ENCODE measurements at regions not wholly inside any gene's neighbourhood (a gene's known extent, or its start where the extent isn't known, plus 50 kb on each side); places are given as distances from the start of the nearest gene placed in this dataset.
"Not testable (repeated sequence)": the region's sequence is repeated elsewhere in the genome, so short reads cannot be mapped to it uniquely, and the experiment has no call there.

DNA sequence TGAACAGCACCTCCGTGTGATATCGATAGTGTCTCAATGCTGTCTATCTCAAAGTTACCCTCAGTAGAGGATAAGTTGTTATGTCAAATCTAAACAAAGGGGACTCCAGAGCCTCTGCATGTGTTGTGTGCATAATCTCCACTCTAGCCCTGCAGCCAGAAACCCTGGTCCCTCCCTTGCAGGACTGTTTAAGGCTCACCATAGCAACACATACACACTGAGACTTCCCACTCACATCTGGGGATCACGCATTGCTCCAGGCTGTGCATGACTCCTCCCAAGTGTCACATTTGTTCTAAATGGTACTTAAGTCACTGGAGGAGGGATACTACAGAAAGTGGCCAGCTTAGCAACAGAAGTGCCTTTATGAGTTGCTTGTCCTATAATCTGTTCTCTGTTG is 258.6 kb upstream of the CRIM1 start:
- in situ Hi-C loops (cut with HindIII; ENCODE audit: low pct_unique_long_range_greater_than_20kb, low sequenced_read_pairs) = no loop called here
- no peak for DNase-seq (ENCODE audit: low read depth, low spot score)

DNA sequence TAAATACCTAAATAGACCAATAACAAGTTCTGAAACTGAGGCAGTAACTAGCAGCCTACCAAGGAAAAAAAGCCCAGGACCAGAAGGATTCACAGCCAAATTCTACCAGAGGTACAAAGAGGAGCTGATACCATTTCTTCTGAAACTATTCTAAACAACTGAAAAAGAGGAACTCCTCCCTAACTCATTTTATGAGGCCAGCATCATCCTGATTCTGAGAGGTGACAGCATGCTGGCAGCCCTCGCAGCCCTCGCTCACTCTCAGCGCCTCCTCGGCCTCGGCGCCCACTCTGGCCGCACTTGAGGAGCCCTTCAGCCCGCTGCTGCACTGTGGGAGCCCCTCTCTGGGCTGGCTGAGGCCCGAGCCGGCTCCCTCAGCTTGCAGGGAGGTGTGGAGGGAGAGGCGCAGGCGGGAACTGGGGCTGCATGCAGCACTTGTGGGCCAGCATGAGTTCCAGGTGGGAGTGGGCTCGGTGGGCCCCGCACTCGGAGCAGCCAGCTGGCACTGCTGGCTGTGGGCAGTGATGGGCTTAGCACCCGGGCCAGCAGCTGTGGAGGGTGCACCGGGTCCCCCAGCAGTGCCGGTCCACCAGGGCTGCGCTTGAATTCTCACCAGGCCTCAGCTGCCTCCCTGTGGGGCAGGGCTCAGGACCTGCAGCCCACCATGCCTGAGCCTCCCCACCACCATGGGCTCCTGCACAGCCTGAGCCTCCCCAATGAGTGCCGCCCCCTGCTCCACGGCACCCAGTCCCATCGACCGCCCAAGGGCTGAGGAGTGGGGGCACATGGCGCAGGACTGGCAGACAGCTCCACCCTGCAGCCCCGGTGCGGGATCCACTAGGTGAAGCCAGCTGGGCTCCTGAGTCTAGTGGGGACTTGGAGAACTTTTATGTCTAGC is 263.5 kb upstream of the CRIM1 start:
- in situ Hi-C loops (cut with HindIII; ENCODE audit: low pct_unique_long_range_greater_than_20kb, low sequenced_read_pairs); DNase-seq (ENCODE audit: low read depth, low spot score): not testable (repeated sequence)

DNA sequence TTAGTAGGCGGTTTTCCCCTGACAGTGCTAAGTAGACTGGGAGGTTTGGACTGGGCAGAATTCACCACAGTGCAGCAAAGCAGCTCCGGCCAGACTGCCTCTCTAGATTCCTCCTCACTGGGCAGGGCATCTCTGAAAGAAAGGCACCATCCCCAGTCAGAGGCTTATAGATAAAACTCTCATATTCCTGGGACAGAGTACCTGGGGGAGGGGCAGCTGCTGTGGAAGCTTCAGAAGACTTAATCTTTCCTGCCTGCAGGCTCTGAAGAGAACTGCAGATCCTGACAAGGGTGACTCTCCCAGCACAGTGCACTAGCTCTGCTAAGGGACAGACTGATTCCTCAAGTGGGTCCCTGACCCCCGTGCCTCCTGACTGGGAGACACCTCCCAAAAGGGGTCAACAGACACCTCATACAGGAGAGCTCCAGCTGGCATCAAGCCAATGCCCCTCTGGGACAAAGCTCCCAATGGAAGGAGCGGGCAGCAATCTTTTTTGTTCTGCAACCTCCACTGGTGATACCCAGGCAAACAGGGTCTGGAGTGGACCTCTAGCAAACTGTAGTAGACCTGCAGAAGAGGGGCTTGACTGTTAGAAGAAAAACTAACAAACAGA is 266.8 kb upstream of the CRIM1 start:
- no peak for DNase-seq (ENCODE audit: low read depth, low spot score)
- in situ Hi-C loops (cut with HindIII; ENCODE audit: low pct_unique_long_range_greater_than_20kb, low sequenced_read_pairs) = no loop called here

DNA sequence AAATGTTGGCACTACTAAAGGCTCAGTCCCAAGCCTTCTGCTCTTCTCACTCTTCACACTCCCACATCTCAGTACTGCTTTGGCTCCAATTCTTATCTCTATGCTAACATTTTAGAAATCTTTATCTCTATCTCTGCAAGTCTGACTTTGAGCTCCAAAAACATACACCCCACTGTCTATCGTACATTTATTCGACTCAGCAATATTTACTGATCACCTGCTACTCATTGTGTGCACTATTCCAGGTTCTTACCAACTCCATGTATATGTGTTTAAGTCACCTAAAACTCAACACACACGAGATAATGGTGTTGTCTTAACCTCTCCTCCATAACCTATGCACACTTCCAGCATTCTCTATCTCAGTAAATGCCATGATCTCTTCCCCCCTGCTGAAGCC is 268.2 kb upstream of the CRIM1 start:
- DNase-seq (ENCODE audit: low read depth, low spot score) = no peak
- in situ Hi-C loops (cut with HindIII; ENCODE audit: low pct_unique_long_range_greater_than_20kb, low sequenced_read_pairs) = no loop called here

DNA sequence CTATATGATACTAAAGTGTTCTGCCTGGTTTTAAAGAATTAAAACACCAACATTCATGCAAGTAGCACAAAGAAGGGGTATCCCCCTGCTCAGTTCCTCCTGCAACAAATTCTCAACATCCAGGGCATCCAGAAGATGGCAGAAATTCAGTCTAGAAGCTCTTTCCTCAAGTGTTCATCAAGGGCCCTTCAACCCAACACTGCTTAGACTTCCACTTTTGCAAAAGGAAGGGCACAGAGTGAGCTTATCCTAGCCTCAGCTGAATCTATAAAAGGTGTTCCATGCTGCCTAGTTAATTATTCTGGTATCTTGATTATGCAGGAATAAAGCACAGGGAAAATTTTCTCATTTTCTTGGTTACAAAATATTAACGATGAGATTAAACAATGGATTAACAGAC is 275.8 kb upstream of the CRIM1 start:
- in situ Hi-C loops (cut with HindIII; ENCODE audit: low pct_unique_long_range_greater_than_20kb, low sequenced_read_pairs) = no loop called here
- no peak for DNase-seq (ENCODE audit: low read depth, low spot score)

DNA sequence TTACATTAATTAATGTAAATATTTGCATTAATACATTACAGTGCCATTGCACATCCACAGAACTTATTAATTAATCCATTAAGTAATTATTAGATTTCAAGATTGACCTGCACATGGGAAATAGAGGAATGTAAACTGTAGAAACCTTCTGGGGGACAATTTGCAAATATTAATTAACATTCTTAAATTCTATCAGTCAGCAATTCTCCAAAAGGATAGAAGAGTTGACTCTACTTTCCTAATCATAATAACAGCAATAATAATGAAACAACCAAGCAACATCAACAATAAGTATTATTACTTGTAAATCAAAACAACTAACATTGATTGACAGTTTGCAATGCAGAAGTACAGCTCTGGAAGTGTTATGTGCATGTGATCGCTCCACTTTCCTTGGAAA is 281.6 kb upstream of the CRIM1 start:
- DNase-seq (ENCODE audit: low read depth, low spot score) = no peak
- in situ Hi-C loops (cut with HindIII; ENCODE audit: low pct_unique_long_range_greater_than_20kb, low sequenced_read_pairs) = no loop called here

DNA sequence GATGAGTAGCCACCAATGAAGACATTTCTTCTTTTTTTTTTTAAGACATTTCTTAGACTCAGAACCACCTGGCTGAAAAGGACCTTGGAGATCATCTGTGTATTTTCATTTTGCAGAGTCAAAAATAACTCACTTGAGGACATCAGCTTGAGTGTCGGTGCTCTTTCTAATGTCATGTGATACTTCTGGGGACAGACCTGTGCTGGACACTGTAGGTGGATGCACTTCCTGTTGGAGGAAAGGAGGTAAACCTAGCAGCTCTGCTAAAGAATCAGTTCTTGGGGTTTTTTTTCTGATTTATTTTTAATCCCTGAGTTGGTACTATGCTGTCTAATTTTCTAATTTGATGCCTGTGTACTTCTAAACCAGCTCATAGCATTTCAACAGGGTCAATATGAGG is 283.9 kb upstream of the CRIM1 start:
- DNase-seq (ENCODE audit: low read depth, low spot score) = no peak
- in situ Hi-C loops (cut with HindIII; ENCODE audit: low pct_unique_long_range_greater_than_20kb, low sequenced_read_pairs) = no loop called here

DNA sequence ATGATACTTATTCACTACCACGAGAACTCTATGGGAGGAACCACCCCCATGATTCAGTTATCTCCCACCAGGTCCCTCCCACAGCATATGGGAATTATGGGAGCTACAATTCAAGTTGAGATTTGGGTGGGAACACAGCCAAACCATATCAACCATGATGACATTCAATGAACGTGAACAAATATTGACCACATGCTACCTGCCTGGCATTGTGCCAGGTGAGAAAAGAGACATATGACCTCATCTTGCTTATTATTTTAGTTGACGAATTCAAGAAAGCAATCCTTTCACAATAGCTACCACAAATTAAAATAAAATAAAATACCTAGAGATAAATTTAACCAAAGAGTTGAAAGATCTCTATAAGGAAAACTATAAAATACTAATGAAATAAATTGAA is 286.5 kb upstream of the CRIM1 start:
- in situ Hi-C loops (cut with HindIII; ENCODE audit: low pct_unique_long_range_greater_than_20kb, low sequenced_read_pairs) = no loop called here
- no peak for DNase-seq (ENCODE audit: low read depth, low spot score)

DNA sequence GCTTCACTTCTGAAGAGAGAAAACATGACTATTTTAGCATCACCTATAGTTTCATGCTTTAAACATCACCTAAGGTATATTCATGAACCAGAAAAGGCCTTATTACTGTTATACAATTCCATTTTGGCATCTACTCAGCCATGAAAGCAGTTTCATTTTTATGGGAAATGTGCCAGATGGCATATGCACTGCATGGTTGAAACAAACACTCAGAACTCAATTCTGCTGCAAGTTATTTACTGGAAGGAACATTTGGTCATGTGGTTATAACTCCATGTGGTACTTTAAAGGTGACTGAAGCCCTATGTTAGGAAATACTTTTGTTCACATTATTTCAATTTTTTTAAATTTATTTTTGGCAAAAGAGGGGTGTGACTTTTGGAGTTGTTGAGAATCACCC is 287.5 kb upstream of the CRIM1 start:
- no peak for DNase-seq (ENCODE audit: low read depth, low spot score)
- in situ Hi-C loops (cut with HindIII; ENCODE audit: low pct_unique_long_range_greater_than_20kb, low sequenced_read_pairs) = no loop called here

DNA sequence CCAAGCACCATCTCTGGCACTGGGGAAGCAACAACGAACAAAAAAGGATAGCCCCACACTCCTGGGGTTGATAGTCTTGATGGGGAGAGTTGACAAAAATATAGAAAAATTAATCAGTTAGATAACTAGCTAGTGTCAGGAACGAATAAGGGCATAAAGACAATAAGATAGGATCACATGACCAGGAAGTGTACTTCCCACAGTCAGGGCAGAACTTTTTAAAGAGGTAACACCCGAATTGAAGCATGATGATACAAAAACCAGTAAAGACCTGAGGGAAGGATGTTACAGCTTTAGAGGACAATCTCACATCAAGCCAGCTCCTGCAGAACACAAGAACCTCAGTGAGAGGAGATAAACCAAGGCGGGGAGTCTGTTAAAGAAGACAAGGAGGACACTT is 295.4 kb upstream of the CRIM1 start:
- in situ Hi-C loops (cut with HindIII; ENCODE audit: low pct_unique_long_range_greater_than_20kb, low sequenced_read_pairs) = no loop called here

DNA sequence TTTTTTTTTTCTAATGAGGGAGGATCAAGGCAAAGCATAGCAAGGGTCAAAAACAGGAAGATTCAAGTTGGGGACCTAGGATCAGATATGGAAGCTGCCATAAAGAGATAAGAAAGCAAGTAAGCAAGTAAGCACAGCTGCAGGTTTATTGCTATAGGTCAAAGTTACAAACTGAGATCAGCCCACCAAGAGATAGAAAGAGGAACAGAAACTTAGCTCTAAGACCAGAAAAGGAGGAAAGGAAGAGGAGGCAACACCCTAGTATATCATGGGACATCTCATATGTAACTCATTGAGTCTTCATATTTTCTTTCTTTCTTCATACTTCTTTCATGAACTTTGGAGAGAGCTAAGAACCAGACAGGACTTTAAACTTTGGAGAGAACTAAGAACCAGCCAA is 295.9 kb upstream of the CRIM1 start:
- in situ Hi-C loops (cut with HindIII; ENCODE audit: low pct_unique_long_range_greater_than_20kb, low sequenced_read_pairs) = no loop called here
- no peak for DNase-seq (ENCODE audit: low read depth, low spot score)

More for the DNA sequence above, 295.4 kb upstream of the CRIM1 start:
- DNase-seq (ENCODE audit: low read depth, low spot score) = no peak

DNA sequence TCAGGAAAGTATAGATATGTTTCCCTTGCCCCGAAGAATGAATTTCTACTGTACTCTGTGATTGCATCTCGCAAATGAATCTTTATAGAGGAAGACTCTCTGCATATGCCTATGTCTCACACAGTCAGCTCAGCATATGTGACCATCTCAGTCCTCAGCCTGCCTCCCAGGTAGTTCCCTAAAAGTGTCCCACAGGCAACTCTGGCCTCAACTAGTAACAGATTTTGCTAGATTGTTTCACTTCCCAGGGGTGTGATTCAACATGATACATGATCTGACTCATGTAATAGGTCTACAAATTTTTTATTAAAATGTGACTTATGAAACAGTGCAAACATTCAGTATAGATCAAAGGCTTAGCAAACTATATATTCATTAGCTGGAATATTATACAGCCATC is 296.6 kb upstream of the CRIM1 start:
- in situ Hi-C loops (cut with HindIII; ENCODE audit: low pct_unique_long_range_greater_than_20kb, low sequenced_read_pairs) = no loop called here
- no peak for DNase-seq (ENCODE audit: low read depth, low spot score)

DNA sequence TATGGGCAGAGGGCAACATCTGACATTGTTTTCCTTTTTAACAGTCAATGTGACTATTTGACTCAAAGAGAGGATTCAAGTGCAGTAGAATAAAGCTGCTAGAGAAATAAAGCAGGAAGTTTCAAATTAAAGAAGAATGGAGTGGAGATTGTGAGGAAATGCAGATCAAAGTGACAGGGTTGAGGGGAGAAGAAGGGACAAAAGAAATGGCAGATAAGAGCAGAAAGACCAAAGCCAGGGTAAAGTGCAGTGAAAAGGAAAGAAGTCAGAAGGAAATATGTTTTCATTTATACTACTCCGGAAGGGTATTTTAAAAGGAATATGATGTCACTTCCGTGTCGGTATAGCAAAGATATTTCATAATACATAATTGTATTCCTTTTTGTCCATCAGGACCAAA is 297.5 kb upstream of the CRIM1 start:
- in situ Hi-C loops (cut with HindIII; ENCODE audit: low pct_unique_long_range_greater_than_20kb, low sequenced_read_pairs) = no loop called here
- DNase-seq (ENCODE audit: low read depth, low spot score) = no peak

DNA sequence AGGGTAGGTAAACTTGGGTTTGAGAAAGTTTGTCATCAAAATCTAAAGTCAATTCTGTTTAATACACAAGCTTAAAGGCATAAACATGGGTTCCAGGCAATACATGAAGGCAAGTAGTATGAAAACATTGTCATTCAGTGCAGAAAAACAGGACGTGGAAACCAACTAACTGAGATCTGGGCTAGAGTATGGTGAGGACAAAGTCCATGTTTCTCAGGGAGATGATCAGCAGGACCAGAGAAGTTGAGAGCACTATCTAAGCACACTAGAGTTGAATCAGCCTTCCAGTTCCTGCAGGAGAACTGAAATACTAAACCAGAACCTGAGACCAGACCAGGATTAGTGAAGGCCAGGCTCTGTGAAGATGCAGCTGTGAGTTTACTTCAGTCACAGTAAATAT is 302.8 kb upstream of the CRIM1 start:
- no peak for DNase-seq (ENCODE audit: low read depth, low spot score)
- in situ Hi-C loops (cut with HindIII; ENCODE audit: low pct_unique_long_range_greater_than_20kb, low sequenced_read_pairs) = no loop called here

DNA sequence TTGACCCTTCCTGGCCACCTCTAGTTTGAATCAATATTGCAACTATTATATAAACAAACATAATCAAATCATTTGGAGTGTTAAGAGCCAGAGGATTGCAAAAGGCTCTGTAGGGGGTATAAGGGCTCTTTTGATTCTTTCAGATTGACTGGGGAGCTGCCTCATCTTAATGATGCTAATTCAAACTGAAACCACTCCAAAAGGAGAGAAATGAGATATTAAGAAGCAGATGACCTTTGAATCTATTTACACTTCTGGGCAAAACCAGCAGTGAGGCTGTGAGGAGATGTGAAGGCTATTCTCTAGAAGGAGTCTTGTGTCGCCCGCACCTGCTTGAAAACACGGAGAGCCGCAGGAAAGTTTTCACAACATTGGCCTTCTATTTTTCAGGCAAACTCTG is 311.2 kb upstream of the CRIM1 start:
- in situ Hi-C loops (cut with HindIII; ENCODE audit: low pct_unique_long_range_greater_than_20kb, low sequenced_read_pairs) = no loop called here

DNA sequence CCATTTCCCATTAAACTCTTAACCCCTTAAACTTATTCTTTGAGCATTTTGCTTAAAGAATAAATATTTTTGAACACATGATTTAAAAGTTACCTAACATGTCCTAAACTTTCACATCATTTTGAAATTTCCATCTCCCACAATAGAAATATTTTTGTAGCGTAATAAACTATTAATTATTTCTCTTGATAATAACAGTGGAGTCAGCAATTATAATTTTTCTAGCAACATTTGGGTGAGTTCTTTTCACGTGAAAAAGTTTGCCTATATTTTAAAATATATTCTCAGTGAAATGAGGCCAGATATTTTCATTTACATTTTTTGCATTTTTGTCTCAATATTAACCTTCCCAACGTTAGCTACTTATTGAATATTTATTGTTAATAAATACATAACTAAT is 320.4 kb upstream of the CRIM1 start:
- DNase-seq (ENCODE audit: low read depth, low spot score) = no peak
- in situ Hi-C loops (cut with HindIII; ENCODE audit: low pct_unique_long_range_greater_than_20kb, low sequenced_read_pairs) = no loop called here

More for the DNA sequence above, 311.2 kb upstream of the CRIM1 start:
- no peak for DNase-seq (ENCODE audit: low read depth, low spot score)

DNA sequence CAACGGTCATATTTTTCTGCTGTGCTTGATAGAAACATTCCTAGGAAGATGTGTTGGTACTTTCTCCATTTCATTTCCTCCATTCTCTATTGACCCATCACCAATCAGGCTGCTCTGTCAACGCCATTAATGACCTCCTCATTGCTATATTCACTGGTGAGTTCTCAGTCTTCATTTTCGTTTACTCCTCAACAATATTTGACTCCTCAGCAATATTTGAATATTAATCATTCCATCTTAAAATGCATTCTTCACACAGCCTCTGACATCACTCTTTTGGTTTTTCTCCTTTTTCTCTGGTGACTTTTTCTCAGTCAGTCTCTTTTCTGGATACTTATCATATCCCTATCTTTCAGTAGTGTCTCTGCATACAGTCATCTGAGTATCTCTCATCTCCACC is 323.5 kb upstream of the CRIM1 start:
- DNase-seq (ENCODE audit: low read depth, low spot score) = no peak
- in situ Hi-C loops (cut with HindIII; ENCODE audit: low pct_unique_long_range_greater_than_20kb, low sequenced_read_pairs) = no loop called here

DNA sequence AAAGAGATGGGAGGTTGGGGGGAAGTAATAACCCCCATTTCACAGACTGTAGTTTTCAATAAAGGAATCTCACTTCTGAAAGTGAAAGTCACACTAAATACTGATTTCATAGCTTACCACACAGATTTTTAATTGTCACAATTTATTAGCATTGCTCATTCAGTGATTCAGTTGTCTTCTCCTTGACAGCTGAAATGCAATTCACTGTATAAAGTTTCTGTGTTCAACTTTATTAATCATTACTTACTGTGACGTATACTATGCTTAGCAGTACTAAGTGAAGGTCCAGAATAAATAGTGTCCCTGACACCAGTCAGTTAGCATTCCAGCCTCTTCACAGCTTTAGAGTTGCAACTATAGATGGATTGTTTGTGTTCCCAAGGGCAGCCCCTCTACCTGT is 324.1 kb upstream of the CRIM1 start:
- in situ Hi-C loops (cut with HindIII; ENCODE audit: low pct_unique_long_range_greater_than_20kb, low sequenced_read_pairs) = no loop called here
- DNase-seq (ENCODE audit: low read depth, low spot score) = no peak

DNA sequence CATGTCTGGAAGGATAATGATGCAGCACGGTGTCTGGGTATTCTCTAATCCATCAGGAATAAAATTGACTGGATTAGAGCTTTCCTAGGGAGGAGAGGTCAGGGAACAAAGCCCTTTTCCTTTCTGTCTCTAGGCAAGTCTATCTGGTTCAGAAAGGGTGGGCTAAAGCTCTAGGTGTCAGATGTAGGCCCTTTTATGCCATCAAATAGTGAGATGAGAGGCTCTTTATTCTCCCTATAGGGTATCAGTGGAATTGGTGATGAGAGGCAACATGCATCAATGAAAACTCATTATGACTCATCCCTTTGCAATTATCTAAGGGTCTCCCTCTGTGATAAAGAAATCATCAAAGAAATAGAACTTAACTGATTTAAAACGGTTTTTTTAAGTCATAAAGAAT is 328.0 kb upstream of the CRIM1 start:
- DNase-seq (ENCODE audit: low read depth, low spot score) = no peak
- in situ Hi-C loops (cut with HindIII; ENCODE audit: low pct_unique_long_range_greater_than_20kb, low sequenced_read_pairs) = no loop called here
